ENCODE measurements at regions not wholly inside any gene's neighbourhood (a gene's known extent, or its start where the extent isn't known, plus 50 kb on each side); places are given as distances from the start of the nearest gene placed in this dataset.
"Not testable (repeated sequence)": the region's sequence is repeated elsewhere in the genome, so short reads cannot be mapped to it uniquely, and the experiment has no call there.

DNA sequence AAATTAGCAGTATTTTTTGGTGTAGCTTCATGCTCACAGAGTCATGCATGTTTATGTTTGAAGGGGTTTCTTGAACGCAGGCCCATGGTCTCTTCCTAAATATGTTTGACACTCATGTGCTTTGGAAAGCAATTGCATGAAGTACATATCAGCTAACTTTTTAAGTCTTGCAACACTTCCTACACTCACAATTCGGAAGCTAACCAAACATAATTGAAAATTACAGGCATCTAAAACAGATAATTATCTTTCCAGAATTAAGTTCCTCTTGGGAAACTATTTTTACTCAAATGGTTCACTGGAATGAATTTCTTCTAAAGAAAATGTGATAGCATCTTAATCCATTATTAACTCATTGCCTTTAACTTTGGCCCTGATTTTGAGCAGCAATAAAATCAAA is 438.9 kb downstream of the RAP2B start:
- DNase-seq (ENCODE audit: low read depth), result no peak

DNA sequence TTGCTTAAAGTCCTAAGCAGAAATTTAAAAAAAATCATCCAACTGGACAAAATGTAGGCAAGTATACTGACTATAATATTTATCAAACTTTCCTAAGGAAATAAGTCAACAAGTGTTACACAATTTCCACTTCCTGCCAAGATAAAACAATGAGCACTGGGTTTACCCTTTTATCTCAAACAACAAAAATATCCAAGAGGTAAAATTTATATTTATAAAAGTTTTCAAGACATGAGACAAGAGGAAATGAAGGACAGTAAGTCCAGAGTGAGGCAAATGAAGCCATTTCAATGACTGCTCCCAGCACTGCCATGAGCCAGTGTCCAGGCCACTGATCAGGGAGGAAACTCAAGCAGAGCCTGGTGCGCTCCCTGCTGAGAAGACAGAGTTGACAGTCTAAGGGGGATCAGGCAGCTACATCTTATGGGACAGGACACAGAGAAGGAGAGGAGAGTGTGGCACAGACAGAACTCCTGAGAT is 439.4 kb downstream of the RAP2B start:
- DNase-seq (ENCODE audit: low read depth), result no peak

DNA sequence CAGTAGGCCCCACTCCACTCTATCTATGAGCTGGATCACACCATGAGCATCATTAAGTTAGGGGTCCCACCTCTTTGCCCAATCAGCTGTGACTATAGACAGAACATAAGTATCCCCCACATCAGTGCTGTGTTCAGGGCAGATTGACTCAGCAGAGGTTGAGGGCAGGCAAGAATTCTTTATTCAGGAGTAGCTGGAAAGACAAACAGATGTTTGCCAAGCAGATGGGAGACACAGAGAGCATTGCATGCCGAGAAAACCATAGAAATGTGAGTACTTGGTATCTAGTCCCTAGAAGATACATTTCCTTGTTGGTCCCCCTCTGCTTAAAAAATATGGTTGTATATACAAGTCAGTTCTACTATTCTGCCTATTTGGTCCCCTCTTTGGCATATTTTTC is 440.8 kb downstream of the RAP2B start:
- no peak for DNase-seq (ENCODE audit: low read depth)

DNA sequence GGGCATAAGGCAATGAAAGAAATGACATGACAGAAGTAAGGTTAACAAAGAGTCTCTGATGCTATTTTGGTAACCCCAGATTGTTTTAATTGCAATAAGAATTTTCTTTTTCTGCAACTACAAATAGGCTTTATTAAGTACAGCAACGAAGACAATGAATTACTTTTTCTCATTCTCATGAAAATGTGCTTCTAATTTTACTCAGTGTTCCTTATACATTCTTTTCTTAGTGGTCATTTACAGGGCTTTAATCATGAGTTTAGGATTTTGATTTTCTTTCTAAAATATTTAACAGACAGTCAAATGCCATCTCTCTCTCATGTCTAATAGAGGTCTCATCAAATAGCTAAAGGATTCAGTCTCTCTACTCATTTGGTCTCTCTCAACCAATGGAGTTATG is 452.1 kb downstream of the RAP2B start:
- no peak for DNase-seq (ENCODE audit: low read depth)

DNA sequence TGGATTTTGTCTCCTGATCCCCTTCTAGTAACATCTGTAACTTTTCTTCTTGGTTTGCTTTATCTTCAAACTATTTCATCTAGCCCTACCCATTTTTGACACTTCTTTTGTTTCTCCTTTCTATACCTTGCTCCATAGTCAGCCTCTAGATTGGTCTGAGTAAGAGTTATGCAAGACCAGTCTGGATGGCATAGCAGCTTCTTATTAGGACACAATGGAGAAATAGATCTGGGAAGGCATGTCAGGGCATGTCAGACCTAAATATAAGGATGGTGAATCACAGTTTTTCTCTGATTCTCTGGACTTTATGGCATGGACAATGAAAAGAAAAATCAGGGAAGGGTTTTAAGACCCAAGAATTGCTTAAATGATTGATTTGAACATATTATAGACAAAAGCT is 452.5 kb downstream of the RAP2B start:
- peak; percentile 64 for DNase-seq (ENCODE audit: low read depth)

DNA sequence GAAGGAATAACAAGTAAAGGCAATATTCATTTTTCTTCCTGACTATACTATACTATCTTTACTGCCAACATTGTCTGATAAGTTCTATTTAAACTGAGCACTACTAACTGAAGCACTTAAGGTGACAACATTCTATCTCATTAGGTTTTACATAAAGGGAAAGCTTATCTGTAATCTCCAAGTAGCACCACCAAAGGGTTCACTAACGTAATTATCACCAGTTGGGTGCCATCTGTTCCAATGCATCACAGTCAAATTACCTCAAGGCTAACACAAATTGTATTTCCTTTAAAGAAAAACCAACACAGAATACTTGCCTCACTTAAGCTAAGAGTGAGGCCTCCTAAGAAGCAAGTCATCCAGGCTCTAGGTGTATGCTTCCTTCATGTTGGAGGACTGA is 453.8 kb downstream of the RAP2B start:
- DNase-seq (ENCODE audit: low read depth), result no peak

DNA sequence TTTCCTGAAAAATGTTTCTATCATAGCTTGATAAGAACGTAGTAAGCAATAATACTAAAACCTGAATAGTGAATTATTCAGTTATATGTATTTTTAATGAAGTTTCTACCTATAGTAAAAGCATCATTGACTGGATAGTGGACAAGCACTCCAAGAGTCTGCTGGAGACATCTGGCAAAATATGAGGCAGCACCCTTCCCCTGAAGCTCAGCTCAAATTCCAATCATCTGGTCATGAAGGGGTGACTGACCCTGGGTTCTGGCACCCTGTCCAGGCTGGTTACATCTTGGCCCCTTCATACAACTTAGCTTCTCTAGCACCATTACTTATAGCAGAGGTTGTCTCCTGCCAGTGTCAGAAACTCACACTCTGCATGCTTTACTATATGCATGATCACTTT is 455.4 kb downstream of the RAP2B start:
- DNase-seq (ENCODE audit: low read depth), result no peak

DNA sequence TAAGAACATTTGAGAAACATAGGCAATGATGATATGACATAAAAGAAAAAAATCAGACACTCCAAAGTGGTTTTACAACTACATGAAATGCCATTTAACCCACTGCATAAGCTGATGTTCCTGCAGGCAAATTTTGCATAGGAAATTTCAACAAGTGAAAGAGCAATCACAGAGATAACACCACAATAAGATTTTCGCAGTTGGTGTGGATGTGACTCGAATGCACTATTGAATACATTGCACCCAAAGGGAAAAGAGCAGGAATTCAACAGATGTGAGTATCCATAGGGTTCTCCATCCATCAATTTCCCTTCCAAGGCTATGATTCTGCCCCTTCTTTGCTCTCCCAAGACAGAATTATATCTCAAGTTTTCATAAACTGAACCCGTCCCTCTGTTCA is 456.1 kb downstream of the RAP2B start:
- no peak for DNase-seq (ENCODE audit: low read depth)

DNA sequence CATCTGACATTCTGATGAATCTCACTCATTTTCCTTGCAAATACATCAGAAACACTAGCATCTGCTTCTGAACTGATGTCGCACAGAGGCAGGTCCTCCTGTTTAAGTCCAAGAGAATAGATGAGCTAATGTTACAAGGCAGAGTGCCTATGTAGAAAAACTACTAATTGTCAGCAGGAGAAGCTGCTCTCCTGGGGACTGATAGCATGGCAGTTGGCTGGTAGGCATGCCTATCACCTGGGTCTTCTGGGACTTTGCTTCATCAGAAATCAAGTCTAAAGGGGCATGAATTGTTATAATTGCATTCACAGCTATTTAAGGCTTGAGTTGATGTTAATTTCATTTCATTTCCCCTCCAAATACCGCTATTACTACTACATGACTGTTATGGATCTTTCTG is 457.2 kb downstream of the RAP2B start:
- DNase-seq (ENCODE audit: low read depth), result no peak

DNA sequence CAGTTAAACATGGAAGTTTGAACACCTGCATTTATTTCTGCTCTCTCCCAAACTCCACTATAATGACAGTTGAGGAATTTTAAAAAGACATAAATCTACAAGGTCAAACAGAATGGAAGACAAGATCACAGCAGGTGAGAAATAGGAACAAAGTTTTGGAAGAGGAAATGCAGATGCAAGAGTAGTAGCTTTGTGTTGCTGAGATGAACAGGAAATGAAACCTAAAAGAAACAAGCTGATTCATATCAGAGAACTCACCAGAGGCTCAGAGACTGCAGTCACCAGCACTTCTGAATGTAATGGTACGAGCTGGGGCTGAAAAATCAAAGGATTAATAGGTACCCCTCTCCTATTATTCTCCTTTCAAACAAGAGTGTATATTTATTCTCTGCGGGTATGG is 459.9 kb downstream of the RAP2B start:
- no peak for DNase-seq (ENCODE audit: low read depth)

DNA sequence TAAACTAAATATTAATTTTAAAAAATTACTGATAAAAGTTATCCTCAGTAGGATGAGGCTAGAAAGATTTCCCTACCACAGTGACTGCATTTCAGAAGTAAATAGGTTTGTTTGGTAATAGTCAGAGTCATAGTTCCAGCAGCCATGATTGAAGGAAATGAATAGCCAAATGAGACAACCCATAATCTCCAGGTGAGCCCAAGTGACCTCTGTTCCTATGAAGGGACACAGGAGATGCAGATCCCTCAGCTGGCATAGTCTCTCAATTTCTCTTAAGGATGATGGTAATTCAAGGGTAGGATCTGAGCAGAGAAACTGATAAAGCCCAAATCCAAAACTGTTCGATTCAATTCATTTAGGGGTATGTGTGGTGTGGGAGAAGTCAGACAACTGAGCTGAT is 461.8 kb downstream of the RAP2B start:
- no peak for DNase-seq (ENCODE audit: low read depth)

DNA sequence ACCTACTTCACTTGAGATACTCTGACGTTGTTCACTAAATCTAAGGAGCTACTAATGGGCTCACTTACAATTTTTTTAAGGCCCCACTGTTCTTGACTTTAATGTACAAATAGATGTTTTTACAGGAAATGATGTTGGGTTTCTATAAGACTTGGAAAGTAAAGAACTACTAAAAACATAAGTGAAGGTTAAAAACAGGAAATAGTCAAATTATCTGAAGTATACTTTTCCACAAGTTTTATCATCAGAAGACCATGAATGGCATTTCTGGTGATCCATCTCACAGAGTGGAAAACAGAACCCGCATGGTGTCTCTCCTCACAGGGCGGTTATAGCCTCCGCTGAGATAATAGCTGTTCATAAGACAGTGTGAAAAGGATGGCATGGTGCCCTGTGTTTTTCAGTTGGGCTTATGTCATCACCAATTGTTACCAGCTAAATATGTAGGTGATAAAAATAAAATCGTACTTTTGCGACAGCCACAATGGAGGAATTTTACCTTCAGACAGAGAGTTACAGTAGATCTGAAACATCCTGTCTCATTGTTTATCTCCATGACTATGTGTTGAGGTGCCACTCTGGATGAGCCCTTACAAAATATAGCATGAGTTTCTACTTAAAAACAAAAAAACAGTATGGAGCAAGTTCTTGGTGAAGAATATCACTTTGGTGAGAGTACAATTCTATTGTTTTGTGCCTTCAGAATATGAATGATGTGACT is 462.4 kb downstream of the RAP2B start:
- peak; percentile 44 for DNase-seq (ENCODE audit: low read depth)

DNA sequence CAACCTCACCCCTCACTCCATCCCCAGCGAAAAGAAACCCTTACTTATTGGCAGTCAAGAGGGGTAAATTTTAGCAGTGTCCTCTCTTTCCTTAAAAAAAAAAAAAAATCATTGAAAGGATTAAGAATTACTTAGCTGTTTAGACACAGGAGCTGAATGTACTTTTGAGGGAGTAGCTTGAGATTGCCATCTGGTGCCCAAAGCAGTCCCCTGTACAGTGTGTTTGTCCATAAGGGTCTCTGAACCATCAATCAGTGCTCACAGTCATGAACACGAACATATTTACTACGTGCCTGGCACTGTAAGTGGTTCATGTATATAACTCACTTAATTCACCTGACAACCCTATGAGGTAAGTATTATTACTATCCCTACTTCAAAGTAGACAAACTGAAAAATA is 463.5 kb downstream of the RAP2B start:
- DNase-seq (ENCODE audit: low read depth), result peak; percentile 27

DNA sequence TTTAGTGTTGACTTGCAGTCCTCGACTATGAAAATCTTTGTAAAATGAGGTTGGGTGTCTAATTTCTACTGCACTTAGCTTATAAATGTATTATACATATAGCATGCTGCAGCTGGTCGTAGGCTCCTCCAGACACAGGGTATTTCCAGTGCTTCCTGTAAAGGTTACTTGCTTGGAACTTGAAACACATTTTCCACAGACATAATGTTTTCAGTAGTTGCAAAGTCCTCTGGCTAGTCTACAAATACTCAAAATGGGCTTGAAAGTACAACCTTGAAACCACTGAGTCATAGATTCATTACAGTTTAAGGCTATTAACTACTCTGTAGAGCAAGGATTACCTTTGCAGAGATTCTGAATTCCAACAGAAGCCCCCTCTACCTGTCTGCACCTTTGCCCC is 464.1 kb downstream of the RAP2B start:
- no peak for DNase-seq (ENCODE audit: low read depth)

DNA sequence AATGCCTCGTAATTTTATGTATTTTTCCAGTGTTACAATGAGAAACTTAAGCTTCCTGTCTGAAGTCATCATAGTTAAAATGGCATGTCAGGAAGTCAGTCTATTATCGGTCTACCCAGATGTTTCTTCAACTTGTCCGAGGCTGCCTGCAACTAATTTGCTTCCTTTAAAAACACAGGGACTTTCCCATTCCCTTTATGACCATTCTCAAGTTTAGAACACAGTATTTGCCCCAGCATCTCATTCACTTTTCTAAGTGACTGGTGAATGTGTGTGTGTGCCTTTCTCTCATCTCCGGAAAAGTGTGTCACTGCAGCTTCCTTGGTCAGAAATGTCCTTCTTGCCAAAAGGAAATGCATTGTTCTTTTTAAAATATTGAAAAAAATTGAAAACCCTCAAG is 466.6 kb downstream of the RAP2B start:
- no peak for DNase-seq (ENCODE audit: low read depth)

DNA sequence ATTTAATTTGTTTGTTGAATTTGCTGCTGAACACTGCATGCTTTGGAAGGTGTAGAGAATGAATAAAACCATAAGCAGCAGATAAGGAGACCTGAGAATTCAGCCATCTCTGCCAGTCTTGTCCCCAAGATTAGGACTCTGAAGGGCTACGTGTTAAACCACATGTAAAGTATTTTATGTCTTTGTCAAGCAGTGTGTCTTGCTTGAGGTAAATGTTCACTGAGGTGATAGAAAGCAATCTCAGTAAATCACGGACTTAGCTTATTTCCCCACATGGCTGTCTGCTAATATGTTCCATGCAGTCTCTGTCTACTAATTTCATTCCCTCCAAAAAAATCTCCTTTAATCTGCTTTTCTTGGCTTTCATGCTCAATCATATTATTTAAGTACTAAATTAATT is 467.1 kb downstream of the RAP2B start:
- no peak for DNase-seq (ENCODE audit: low read depth)

DNA sequence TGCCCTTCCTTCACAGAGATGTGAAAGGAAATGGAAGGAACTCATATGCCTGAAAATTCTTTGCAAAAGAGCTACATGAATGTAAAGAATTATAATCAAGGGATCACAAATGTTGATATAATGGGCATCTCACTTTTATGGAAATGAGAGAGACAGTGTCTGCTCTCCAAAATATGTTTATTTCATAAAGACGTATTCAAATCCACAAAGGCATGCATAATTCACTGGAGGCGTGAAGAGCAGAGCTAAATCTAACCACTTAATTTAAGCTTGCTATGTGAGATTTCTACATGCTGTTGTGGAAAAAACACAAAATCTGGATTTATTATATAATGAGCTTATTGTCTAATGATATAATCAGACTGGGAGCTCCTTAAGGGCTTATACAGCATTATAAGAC is 469.1 kb downstream of the RAP2B start:
- no peak for DNase-seq (ENCODE audit: low read depth)

DNA sequence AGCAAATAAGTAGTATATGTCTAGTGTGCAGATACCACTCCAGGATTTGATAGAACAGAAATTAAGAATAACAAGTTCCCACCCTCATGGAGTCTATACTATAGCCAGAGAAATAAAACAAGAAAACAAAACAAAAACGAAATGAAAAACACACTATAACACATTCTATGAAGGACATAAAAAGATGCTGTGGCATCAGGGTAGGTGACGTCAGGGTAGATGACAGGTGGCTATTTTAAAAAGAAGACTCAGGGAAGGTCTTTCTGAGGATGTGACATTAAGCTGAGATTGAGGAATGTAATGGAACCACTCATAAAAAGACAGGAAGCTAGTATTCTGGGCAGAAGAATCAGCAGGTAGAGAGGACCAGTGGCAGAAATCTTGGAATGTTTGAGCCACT is 469.6 kb downstream of the RAP2B start:
- no peak for DNase-seq (ENCODE audit: low read depth)

DNA sequence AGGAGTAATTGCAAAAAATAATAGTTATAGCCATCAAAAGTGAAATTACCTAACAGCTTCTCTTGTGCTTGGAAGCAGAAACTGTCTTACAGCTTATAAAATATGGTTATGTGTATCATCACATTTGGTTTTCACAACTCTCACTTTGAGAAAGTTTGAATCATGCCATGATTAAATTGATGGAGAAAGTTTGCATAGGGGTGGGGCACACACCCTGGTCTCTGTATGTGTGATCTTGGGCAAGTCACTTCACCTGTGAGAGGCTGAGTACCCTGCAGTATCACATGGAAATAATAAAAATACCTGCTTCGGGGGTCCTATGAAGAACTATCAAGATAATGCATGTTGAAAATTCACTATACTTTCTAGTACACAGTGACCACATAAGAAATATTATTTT is 471.4 kb downstream of the RAP2B start:
- no peak for DNase-seq (ENCODE audit: low read depth)

DNA sequence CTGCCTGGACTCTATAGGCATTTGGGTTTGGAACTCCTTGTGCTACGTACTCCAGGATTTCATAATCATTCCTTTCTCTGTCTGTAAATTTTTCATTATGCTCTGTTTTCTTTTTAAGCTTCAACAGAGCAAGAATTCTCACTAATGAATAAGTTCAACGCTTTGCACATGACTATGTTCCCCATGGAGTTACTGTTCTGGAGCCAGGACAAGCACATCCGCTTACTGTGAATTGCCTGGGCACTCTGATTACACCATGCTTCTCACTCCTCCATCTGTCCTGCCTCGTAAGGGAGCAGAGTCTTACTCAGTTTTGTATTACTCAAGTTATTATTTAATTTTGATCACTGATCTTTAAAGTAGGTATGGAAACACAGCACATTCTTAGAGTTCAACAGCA is 472.7 kb downstream of the RAP2B start:
- no peak for DNase-seq (ENCODE audit: low read depth)

DNA sequence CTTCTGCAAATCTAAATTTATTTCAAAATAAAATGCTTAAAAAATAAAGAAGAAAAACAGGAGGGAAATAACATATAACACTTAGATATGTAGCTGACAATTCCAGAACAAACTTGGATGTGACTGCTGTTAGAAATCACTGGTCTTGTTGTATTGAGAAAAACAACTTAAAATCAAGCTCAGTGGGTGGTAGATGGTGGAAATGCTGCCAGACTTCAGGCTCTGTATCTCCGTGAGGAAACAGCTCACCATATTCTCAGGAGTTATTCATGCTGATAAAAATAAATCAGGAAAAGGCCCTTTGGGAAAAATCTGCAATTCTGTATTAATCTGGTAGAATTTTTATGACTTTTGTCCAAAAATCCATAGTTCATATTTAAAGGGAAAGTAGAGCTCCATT is 477.6 kb downstream of the RAP2B start:
- no peak for DNase-seq (ENCODE audit: low read depth)

DNA sequence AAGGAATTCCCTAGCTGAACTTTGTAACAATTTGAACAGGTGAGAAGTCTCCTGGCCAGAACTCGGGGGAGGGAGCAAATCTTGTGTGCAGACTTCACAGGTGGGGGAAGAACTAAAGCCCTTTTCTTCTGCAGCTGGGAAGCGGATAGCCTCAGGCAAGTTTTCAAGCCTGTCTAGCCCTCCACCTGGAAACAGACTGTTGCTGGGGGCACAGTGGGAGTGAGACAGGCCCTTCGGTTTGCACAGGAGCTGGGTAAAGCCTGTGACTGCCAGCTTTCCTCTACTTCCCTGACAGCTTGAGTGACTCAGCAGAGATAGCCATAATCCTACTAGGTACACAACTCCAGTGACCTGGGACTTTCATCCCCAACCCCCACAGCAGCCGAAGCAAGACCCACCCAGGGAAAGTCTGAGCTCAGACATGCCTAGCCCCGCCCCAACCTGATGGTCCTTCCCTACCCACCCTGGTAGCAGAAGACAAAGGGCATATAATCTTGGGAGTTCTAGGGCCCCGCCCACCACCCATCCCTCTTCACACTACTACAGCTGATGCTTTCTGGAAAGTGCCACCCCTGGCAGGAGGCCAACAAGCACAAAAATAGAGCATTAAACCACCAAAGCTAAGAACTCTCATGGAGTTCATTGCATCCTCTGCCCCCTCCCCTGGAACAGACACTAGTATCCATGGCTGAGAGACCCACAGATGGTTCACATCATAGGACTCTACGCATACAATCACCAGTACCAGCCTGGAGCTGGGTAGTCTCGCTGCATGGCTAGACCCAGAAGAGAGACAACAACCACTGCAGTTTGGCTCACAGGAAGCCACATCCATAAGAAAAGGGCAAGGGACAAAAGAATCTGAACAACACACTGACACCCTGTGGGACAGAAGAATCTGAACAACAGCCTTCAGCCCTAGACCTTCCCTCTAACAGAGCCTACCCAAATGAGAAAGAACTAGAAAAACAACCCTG is 479.0 kb downstream of the RAP2B start:
- peak; percentile 15 for DNase-seq (ENCODE audit: low read depth)

DNA sequence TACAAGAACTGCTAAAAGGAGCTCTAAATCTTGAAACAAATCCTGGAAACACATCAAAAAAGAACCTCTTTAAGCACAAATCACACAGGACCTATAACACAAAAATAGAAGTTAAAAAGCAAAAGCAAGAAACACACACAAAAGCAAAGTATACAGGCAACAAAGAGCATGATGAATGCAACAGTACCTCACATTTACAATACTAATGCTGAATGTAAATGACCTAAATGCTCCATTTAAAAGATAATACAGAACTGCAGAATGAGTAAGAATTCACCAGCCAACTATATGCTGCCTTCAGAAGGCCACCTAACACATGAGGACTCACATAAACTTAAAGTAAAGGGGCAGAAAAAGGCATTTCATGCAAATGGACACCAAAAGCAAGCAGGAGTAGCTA is 478.6 kb upstream of the ARHGEF26 start:
- not testable (repeated sequence) for DNase-seq (ENCODE audit: low read depth)
